ENCODE measurements at regions not wholly inside any gene's neighbourhood (a gene's known extent, or its start where the extent isn't known, plus 50 kb on each side); places are given as distances from the start of the nearest gene placed in this dataset.

- no peak for DNase-seq
These were observed 185.8 kb upstream of the RMST start for GRCh38 chr12:97276661-97277429.

- DNase-seq = no peak
These were observed 179.3 kb upstream of the RMST start for GRCh38 chr12:97283297-97283696.

DNA sequence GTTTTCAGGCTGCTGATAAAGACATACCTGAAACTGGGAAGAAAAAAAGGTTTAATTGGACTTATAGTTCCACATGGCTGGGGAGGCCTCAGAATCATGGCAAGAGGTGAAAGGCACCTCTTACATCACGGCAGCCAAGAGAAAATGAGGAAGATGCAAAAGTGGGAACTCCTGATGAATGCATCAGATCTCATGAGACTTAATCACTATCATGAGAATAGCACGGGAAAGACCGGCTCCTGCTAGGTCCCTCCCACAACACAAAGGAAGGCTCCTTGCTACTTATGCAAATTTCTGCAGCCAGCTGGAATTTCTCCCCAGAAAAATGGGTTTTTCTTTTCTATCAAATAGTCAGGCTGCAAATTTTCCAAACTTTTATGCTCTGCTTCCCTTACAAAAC lies 174.1 kb upstream of the RMST start:
- no peak for DNase-seq

DNA sequence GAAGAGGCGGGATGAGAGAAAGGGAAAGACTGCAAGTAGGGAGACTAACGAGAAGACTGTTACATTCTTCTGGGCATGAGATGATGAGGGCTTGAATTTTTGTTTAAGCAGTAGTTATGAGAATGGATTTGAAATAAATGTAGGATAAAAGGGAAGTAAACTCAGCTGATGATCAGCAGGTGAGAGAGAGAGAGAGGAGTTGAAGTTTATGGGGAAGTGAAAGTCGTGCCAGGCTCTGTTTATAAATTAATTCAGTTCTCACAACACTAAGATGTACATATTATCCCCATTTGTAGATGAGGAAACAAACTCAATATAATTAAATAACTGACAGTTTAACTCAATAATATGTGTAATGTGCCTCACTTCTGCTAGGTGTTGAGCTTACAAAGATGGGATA lies 170.0 kb upstream of the RMST start:
- no peak for DNase-seq

- no peak for DNase-seq
These were observed 169.1 kb upstream of the RMST start for GRCh38 chr12:97293541-97293940.

GRCh38 chr12:97299847-97300246 lies 162.8 kb upstream of the RMST start:
- DNase-seq = no peak

- DNase-seq = no peak
These were observed 162.2 kb upstream of the RMST start for GRCh38 chr12:97300431-97300830.

DNA sequence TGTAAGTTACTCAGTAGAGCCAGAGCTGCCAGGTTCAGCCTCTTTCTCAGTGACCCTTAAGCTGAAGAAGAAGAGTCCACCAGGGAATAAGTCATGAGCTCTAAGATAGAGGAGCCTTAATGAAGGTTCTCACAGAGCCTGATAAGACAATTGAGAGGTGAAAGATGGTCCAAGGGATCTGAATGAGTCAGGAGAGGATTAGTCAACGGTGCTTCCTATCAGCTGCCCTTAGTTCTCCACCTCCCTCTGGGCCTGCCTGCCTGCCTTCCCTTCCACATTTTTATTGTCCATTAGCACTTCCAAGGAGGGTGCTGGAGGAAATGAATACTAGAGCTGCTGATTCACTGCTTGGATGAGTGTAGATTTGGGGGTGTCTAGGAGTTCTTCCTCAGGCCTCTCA lies 161.7 kb upstream of the RMST start:
- DNase-seq = no peak

- DNase-seq = no peak
These were observed 161.0 kb upstream of the RMST start for GRCh38 chr12:97301576-97301975.

- DNase-seq = no peak
These were observed 157.0 kb upstream of the RMST start for GRCh38 chr12:97305651-97306050.

DNA sequence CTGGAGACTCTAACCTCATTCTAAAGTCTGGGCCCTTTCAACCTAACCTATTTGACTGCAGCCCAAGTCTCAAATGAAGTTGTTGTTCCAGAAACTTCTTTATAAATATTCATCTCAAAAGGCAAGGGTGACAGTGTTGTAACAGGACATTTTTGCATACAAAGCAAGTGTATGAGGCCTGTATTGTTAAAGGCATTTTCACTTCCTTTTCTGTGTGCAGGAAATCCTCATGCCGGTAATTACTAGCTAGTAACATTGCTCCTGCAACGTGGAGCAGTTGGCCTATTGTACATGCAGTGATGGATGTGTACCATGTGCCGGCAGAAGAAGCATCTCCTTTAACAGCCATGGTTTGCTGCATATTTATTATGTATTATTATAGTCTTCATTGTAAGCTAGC lies 156.5 kb upstream of the RMST start:
- DNase-seq = no peak

DNA sequence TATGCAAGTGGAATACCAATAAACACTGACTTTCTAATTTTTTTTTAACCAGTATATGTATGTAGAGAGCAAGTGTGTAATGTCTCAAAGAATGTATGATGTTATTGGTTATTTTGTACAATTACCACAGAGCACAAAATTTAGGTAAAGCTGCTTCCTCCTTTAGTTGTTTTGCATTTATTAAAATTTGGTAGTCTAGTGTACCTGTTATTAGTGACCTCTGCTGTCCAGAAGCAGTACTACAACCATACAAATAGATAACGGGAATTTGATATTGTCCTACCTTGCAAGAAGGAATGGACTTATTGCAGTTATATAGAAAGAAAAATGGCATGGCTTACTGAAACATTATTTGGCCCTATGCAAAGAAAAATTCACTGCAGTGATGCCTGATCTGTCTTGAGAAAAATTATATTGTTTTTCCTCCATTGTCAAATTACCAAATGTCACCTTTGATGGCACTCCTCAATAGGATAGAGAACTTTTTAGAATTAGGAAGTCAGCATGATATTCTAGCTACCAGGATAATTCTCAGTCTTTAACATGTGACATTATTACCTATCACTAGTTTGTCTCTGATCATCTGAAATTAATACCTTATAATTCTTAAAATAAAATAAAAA lies 153.9 kb upstream of the RMST start:
- no peak for DNase-seq

GRCh38 chr12:97309921-97310320 lies 152.7 kb upstream of the RMST start:
- no peak for DNase-seq

DNA sequence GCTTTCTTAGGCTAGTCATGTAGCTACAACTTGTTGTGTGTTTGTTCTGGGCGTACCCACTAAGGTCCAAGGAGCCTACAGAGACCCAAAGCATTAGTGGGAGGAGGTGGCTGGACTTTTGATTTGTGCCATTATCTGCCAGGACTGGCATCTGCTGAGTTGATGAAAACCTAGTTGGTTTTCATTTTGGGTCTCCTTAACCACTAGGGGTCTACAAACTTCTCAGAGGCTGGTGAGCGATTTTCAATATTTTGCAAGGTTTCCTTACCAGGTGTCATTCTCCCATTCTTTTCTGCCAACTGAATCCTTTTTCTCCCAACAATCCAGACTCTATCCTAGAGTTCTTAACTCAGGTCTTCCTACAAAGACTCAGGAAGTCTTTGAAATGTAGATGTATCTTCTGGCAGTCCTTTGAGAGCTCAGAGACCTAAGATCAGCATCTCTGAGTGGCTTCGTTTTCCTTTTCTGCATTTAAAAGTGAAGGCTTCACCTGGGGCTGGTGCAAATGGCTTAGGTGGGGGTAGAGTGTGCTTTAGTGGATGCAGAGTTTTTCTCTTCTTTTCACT lies 150.0 kb upstream of the RMST start:
- DNase-seq = no peak

- DNase-seq = peak; percentile 11
These were observed 149.0 kb upstream of the RMST start for GRCh38 chr12:97313471-97314190.

- DNase-seq = no peak
These were observed 146.3 kb upstream of the RMST start for GRCh38 chr12:97316321-97316720.

GRCh38 chr12:97321621-97322020 lies 141.0 kb upstream of the RMST start:
- no peak for DNase-seq

DNA sequence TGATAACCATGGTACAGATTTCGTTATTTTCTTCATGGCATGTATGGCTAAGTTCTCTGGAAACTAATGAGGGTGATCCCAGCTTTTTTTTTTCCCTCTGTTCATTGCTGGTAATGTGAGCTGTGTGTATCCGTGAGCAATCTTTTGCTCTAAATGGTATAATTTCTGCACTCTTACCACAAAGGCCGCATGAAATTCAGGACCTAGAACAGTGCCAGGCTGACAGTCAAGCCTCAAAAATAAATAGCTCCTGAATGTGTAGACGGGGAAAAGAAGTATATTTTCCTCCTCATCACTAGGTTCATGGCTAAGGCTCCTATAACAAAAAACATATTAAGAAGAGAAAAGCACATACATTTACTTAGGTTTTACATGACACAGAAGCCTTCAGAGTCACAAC lies 140.2 kb upstream of the RMST start:
- no peak for DNase-seq

DNA sequence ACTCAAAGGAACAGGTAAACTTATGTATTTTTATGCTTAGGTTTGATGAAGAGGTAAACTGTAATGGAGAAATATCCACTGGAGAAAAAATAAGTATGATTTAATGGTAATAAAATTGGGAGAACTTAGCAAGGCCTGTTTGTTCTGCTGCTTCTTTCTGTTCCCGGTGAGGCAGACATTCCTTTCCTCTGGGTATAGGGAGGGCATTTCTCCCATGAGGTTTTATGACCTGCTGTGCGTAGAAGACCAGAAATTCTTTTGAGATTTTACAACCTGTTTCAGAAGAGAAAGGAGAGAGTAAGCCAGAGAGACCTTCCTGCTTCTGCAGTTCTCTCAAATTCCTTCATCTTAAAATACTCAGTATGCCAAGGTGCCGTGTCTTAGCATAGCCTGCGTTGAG lies 139.4 kb upstream of the RMST start:
- no peak for DNase-seq

DNA sequence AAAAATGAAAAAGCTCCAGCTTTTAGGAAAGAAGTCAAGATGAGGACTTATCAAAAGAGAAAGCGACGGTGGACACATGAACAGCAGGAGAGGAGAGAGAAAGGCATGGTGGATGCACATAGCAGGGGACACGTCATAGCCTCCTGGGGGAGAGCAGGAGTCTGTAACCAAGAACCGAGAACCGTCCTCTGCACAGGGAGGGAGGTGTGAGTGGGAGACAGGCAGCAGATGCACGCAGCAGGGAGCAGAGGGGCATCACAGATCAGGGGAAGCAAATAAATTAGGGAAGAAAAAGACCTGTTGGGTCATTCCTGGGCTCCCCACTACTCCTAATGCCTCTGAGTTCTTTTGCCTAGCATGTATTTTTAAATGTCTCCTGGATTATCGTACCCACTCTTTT lies 138.1 kb upstream of the RMST start:
- no peak for DNase-seq

- no peak for DNase-seq
These were observed 127.5 kb upstream of the RMST start for GRCh38 chr12:97335115-97335514.

- DNase-seq = no peak
These were observed 125.5 kb upstream of the RMST start for GRCh38 chr12:97336900-97337751.

GRCh38 chr12:97342130-97342529 lies 120.5 kb upstream of the RMST start:
- DNase-seq = no peak

All from NCI-H226 (cell line).